Urothelium cell line (cell line): ENCODE measurements at regions not wholly inside any gene's neighbourhood (a gene's known extent, or its start where the extent isn't known, plus 50 kb on each side); places are given as distances from the start of the nearest gene placed in this dataset.

Experiments used
- DNase-seq: peaks from one replicate; pipeline ENCODE4 v3.0.0; 2011; ENCODE audit warnings: low spot score, mixed read lengths
- FAIRE-seq: peaks from 2 replicates; lab custom pipeline; 2011; peaks lifted over from hg19 to GRCh38; lab: Jason Lieb, UNC

GRCh38 chr22:27488456-27489177, 312.9 kb downstream of the MN1 start:
- peak; percentile 91 for FAIRE-seq
- DNase-seq, result no peak

GRCh38 chr22:27489178-27489675, 312.3 kb downstream of the MN1 start:
- FAIRE-seq (no peak), DNase-seq (no peak)

GRCh38 chr22:27490080-27490479, 311.5 kb downstream of the MN1 start:
- no peak for DNase-seq
- peak; percentile 85 for FAIRE-seq

GRCh38 chr22:27491888-27492287, 309.7 kb downstream of the MN1 start:
- DNase-seq, result no peak
- peak; percentile 82 for FAIRE-seq

- peak; percentile 97 for FAIRE-seq
- DNase-seq, result no peak
These were observed 308.9 kb downstream of the MN1 start for GRCh38 chr22:27492566-27493201.

GRCh38 chr22:27493796-27494195, 307.8 kb downstream of the MN1 start:
- FAIRE-seq (no peak), DNase-seq (no peak)

GRCh38 chr22:27494785-27495184, 306.8 kb downstream of the MN1 start:
- DNase-seq, result no peak
- no peak for FAIRE-seq

- FAIRE-seq (peak; percentile 87), DNase-seq (no peak)
These were observed 306.2 kb downstream of the MN1 start for GRCh38 chr22:27495325-27495724.

- FAIRE-seq, result no peak
- DNase-seq, result no peak
These were observed 302.4 kb downstream of the MN1 start for GRCh38 chr22:27499121-27499520.

- FAIRE-seq (peak; percentile 94), DNase-seq (no peak)
These were observed 300.2 kb downstream of the MN1 start for GRCh38 chr22:27501191-27501936.

GRCh38 chr22:27502327-27502726, 299.2 kb downstream of the MN1 start:
- no peak for DNase-seq
- peak; percentile 87 for FAIRE-seq

GRCh38 chr22:27504360-27505253, 296.9 kb downstream of the MN1 start:
- DNase-seq, result no peak
- FAIRE-seq, result peak; percentile 96

GRCh38 chr22:27507111-27507611, 294.4 kb downstream of the MN1 start:
- FAIRE-seq, result no peak
- no peak for DNase-seq

GRCh38 chr22:27507935-27508526, 293.5 kb downstream of the MN1 start:
- FAIRE-seq (peak; percentile 83), DNase-seq (no peak)

GRCh38 chr22:27509132-27509920, 292.2 kb downstream of the MN1 start:
- DNase-seq (no peak), FAIRE-seq (peak; percentile 91)

GRCh38 chr22:27510024-27510423, 291.5 kb downstream of the MN1 start:
- DNase-seq, result no peak
- no peak for FAIRE-seq

- FAIRE-seq (peak; percentile 99), DNase-seq (peak; percentile 98)
These were observed 289.2 kb downstream of the MN1 start for GRCh38 chr22:27512283-27512761.

GRCh38 chr22:27513021-27513420, 288.5 kb downstream of the MN1 start:
- DNase-seq (no peak), FAIRE-seq (no peak)
